DOHH2 (cell line): ENCODE measurements at regions not wholly inside any gene's neighbourhood (a gene's known extent, or its start where the extent isn't known, plus 50 kb on each side); places are given as distances from the start of the nearest gene placed in this dataset.

Source experiments
- H3F3A ChIP-seq: fragments of 200-600 bp; sonication (generic), shearing (Covaris generic); 2 replicates; pipeline ENCODE4 v1.6.0; 2016; ENCODE audit warnings: antibody characterized with exemption, mild to moderate bottlenecking; ENCODE audit not compliant: control insufficient read depth, insufficient read depth
- H3K27ac ChIP-seq: fragments of 200-600 bp; sonication (generic); 2 replicates; pipeline ENCODE4 v1.5.1; 2014; ENCODE audit warnings: low read depth, mild to moderate bottlenecking, low read length, moderate library complexity
- H3K27me3 ChIP-seq: fragments of 200-600 bp; sonication (generic); 2 replicates; pipeline ENCODE4 v1.6.1; 2014; ENCODE audit warnings: mild to moderate bottlenecking, low read length, mixed read lengths; ENCODE audit not compliant: control insufficient read depth
- H3K36me3 ChIP-seq: fragments of 200-600 bp; sonication (generic); 2 replicates; pipeline ENCODE4 v1.6.1; 2014; ENCODE audit warnings: mild to moderate bottlenecking, low read length, moderate library complexity, mixed read lengths; ENCODE audit not compliant: control insufficient read depth
- H3K4me1 ChIP-seq: fragments of 200-600 bp; sonication (generic); 2 replicates; pipeline ENCODE4 v1.6.1; 2014; ENCODE audit warnings: mild to moderate bottlenecking, low read length, mixed read lengths; ENCODE audit not compliant: control insufficient read depth
- H3K4me2 ChIP-seq: fragments of 200-600 bp; sonication (generic); 2 replicates; pipeline ENCODE4 v1.6.0; 2014; ENCODE audit warnings: mild to moderate bottlenecking, low read length, moderate library complexity
- H3K4me3 ChIP-seq: fragments of 200-600 bp; sonication (generic); 2 replicates; pipeline ENCODE4 v1.5.1; 2014; ENCODE audit warnings: mild to moderate bottlenecking, low read length, mixed read lengths
- H3K79me2 ChIP-seq: fragments of 200-600 bp; sonication (generic); 2 replicates; pipeline ENCODE4 v1.6.1; 2014; ENCODE audit warnings: mild to moderate bottlenecking, low read length, mixed read lengths; ENCODE audit not compliant: control insufficient read depth
- H3K9me2 ChIP-seq: fragments of 200-600 bp; sonication (generic); replicated peaks from 2 replicates; pipeline ENCODE4 v1.6.1; 2014; ENCODE audit warnings: mild to moderate bottlenecking, low read length, mixed read lengths; ENCODE audit not compliant: control insufficient read depth
- H3K9me3 ChIP-seq: fragments of 200-600 bp; sonication (generic); 2 replicates; pipeline ENCODE4 v1.6.1; 2014; ENCODE audit warnings: antibody characterized with exemption, low read length, mixed read lengths; ENCODE audit not compliant: control insufficient read depth, insufficient read depth
- H4K20me1 ChIP-seq: fragments of 200-600 bp; sonication (generic); 2 replicates; pipeline ENCODE4 v1.6.0; 2014; ENCODE audit warnings: low read depth, mild to moderate bottlenecking, antibody characterized with exemption, low read length, moderate library complexity; ENCODE audit not compliant: control insufficient read depth, insufficient read depth
- CTCF ChIP-seq: fragments of 200-600 bp; sonication (generic); IDR thresholded peaks from one replicate; pipeline ENCODE4 v1.5.1; 2014; ENCODE audit warnings: antibody characterized with exemption, mild to moderate bottlenecking, low read depth, low read length; ENCODE audit not compliant: poor library complexity, severe bottlenecking
- EZH2phosphoT487 ChIP-seq: fragments of 200-600 bp; sonication (generic); IDR thresholded peaks from 2 replicates; pipeline ENCODE4 v1.6.1; 2017; ENCODE audit warnings: borderline replicate concordance, mild to moderate bottlenecking, antibody characterized with exemption, low read length, moderate library complexity, mixed read lengths

- no peak overlapping the region for H3K4me3 ChIP-seq
- H3F3A ChIP-seq, result no peaks in the 10 kb centered on the region
- no peaks in the 10 kb centered on the region for H3K4me1 ChIP-seq
- H3K9me2 ChIP-seq, result no peaks in the 10 kb centered on the region
- H3K27me3 ChIP-seq, result no peaks in the 10 kb centered on the region
- no peaks in the 10 kb centered on the region for H4K20me1 ChIP-seq
- no peaks in the 10 kb centered on the region for H3K79me2 ChIP-seq
- no peak overlapping the region for H3K4me2 ChIP-seq
- no peaks in the 10 kb centered on the region for H3K9me3 ChIP-seq
- TF ChIP-seq EZH2phosphoT487, result no peak
- no peak for TF ChIP-seq CTCF
- no peaks in the 10 kb centered on the region for H3K36me3 ChIP-seq
- no peak overlapping the region for H3K27ac ChIP-seq
Observed at GRCh38 chr5:89117124-89117644, 234.2 kb upstream of the MEF2C start.

- Histone ChIP-seq H3F3A (no peaks in the 10 kb centered on the region), H3K9me3 (no peaks in the 10 kb centered on the region), H3K4me2 (no peak overlapping the region), H3K36me3 (no peaks in the 10 kb centered on the region), H3K4me3 (no peak overlapping the region), H3K79me2 (no peaks in the 10 kb centered on the region), H3K4me1 (no peaks in the 10 kb centered on the region), H3K27ac (no peak overlapping the region), H4K20me1 (no peaks in the 10 kb centered on the region), H3K9me2 (no peaks in the 10 kb centered on the region), H3K27me3 (no peaks in the 10 kb centered on the region)
- no peak for TF ChIP-seq CTCF
- no peak for TF ChIP-seq EZH2phosphoT487
Observed at GRCh38 chr5:89110916-89111646, 228.1 kb upstream of the MEF2C start.

- Histone ChIP-seq H3K4me1 (no peaks in the 10 kb centered on the region), H3K36me3 (no peaks in the 10 kb centered on the region), H3K79me2 (no peaks in the 10 kb centered on the region), H3K4me3 (no peak overlapping the region), H3K27me3 (no peaks in the 10 kb centered on the region), H4K20me1 (no peaks in the 10 kb centered on the region), H3K9me3 (no peaks in the 10 kb centered on the region), H3F3A (no peaks in the 10 kb centered on the region), H3K4me2 (no peak overlapping the region), H3K27ac (no peak overlapping the region), H3K9me2 (no peaks in the 10 kb centered on the region; the same call in 1 of the 2 replicates)
- TF ChIP-seq CTCF (no peak), EZH2phosphoT487 (no peak)
Observed at GRCh38 chr5:89106480-89106879, 223.5 kb upstream of the MEF2C start.
